ENCODE measurements at regions not wholly inside any gene's neighbourhood (a gene's known extent, or its start where the extent isn't known, plus 50 kb on each side); places are given as distances from the start of the nearest gene placed in this dataset.

DNA sequence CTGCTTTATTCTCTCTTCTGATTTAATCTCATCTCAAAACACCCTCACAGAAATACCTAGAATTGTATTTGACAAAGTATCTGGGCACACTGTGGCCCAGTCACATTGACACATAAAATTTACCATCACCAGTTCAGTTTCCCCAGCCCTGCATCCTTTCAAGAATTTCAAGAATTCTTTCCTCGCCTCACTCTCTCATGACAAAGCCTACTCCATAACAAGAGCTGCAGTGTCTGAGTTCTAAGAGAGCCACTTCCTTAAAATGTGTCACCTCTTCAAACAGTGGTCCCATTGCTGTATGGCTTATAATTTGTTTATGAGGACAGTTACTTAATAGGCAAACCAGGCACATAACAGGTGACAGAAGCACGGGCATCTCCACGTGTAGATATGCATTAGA lies 90.9 kb upstream of the STK39 start:
- TF ChIP-seq, protein P1, sequence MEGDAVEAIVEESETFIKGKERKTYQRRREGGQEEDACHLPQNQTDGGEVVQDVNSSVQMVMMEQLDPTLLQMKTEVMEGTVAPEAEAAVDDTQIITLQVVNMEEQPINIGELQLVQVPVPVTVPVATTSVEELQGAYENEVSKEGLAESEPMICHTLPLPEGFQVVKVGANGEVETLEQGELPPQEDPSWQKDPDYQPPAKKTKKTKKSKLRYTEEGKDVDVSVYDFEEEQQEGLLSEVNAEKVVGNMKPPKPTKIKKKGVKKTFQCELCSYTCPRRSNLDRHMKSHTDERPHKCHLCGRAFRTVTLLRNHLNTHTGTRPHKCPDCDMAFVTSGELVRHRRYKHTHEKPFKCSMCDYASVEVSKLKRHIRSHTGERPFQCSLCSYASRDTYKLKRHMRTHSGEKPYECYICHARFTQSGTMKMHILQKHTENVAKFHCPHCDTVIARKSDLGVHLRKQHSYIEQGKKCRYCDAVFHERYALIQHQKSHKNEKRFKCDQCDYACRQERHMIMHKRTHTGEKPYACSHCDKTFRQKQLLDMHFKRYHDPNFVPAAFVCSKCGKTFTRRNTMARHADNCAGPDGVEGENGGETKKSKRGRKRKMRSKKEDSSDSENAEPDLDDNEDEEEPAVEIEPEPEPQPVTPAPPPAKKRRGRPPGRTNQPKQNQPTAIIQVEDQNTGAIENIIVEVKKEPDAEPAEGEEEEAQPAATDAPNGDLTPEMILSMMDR (IDR thresholded peaks at IDR 0.05; ENCODE audit: insufficient read depth, low read depth, low read length), result no peak
- TF ChIP-seq EZH2 (IDR thresholded peaks at IDR 0.05; ENCODE audit: insufficient read depth, low read length), result no peak

Data from astrocyte (in vitro differentiated cells and primary cell).